ENCODE measurements at regions not wholly inside any gene's neighbourhood (a gene's known extent, or its start where the extent isn't known, plus 50 kb on each side); places are given as distances from the start of the nearest gene placed in this dataset.

- ChIA-PET POLR2A (no interaction called here), CTCF (no interaction called here)
- WGBS (ENCODE audit: low lambda C conversion rate): 19% methylated on average over 3 of the region's 3 CpGs
- no peaks in the 10 kb centered on the region for H3K4me1 ChIP-seq (ENCODE audit: control insufficient read depth in 1 of 2, insufficient read depth in 2 of 2, low read depth in 1 of 2, low read length in 1 of 2)
- H3K27me3 ChIP-seq (ENCODE audit: insufficient read depth): no peaks in the 10 kb centered on the region
- no peaks in the 10 kb centered on the region for H3K36me3 ChIP-seq (replicated peaks in 1 of 2; ENCODE audit: control insufficient read depth in 1 of 2, insufficient read depth in 2 of 2, low read length in 1 of 2)
- no peak overlapping the region for H3K27ac ChIP-seq (ENCODE audit: low read depth in 2 of 2, low read length in 1 of 2)
- H3K9me3 ChIP-seq: no peaks in the 10 kb centered on the region
- no peaks in the 10 kb centered on the region for H3K79me2 ChIP-seq (ENCODE audit: insufficient read depth)
- TF ChIP-seq EZH2phosphoT487 (IDR thresholded peaks at IDR 0.05; ENCODE audit: borderline replicate concordance, low read depth) (no peak), GABPA (IDR thresholded peaks at IDR 0.05; ENCODE audit: low read depth) (no peak), NFIC (IDR thresholded peaks at IDR 0.05; ENCODE audit: borderline replicate concordance) (no peak), ZBTB33 (IDR thresholded peaks at IDR 0.05; ENCODE audit: borderline replicate concordance, low read depth) (no peak), ELF1 (IDR thresholded peaks at IDR 0.05) (no peak), REST (IDR thresholded peaks at IDR 0.05; ENCODE audit: low read depth, low read length) (no peak), SMC3 (IDR thresholded peaks at IDR 0.05; ENCODE audit: low read depth, low read length) (no peak), FOXM1 (IDR thresholded peaks at IDR 0.05; ENCODE audit: low read depth) (no peak), RCOR1 (IDR thresholded peaks at IDR 0.05; ENCODE audit: low read length) (no peak)
- H2AFZ ChIP-seq (ENCODE audit: low read depth): no peak overlapping the region
- DNase-seq: no peak
- H3F3A ChIP-seq (replicated peaks; ENCODE audit: insufficient read depth): no peaks in the 10 kb centered on the region
- no peak overlapping the region for H3K9ac ChIP-seq
- no peak overlapping the region for H3K4me3 ChIP-seq (ENCODE audit: low read depth in 2 of 2, low read length in 1 of 2)
- no peaks in the 10 kb centered on the region for H4K20me1 ChIP-seq (ENCODE audit: insufficient read depth)
- no peaks in the 10 kb centered on the region for H3K9me2 ChIP-seq
- no peak overlapping the region for H3K4me2 ChIP-seq
These were observed 56.2 kb upstream of the A1CF start for GRCh38 chr10:50941629-50942028.

DNA sequence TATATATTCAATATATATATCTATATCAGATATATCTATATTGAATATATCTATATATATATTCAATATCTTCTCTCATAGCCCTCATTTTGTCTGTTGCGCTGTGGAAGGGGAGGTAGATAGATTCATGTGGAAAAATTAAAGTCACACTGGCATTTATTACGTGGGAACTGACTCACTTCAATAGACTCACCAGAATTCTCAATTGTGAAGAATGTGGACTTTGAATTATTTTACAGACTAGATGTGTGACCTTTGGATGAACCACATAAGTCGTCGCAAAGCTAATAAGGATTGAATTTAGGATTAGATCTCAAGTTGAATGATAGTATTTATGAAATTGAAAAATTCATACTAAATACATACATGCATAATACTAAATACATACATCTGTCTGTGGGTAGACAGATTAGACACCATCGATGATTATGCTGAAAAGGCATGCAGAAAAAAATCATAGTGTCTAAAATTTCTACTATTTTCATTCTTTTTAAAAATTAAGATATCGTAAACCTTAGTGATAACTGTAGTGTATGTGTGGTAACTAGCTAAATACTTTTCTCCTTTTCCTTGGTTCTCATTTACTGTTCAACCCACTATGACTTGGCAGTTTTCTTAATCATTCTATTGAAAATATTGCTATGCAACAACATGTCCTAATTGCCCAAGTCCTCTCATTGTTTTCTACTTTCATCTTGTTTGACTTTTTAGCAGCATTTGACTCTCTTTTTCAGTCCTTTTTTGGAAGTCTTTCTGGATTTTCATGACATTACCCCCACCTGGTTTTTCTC, 61.8 kb upstream of the A1CF start:
- Histone ChIP-seq H2AFZ (ENCODE audit: low read depth) (no peak overlapping the region), H3K4me2 (no peak overlapping the region), H3K27ac (ENCODE audit: low read depth in 2 of 2, low read length in 1 of 2) (no peak overlapping the region), H3K4me1 (ENCODE audit: control insufficient read depth in 1 of 2, insufficient read depth in 2 of 2, low read depth in 1 of 2, low read length in 1 of 2) (no peaks in the 10 kb centered on the region), H3K27me3 (ENCODE audit: insufficient read depth) (no peaks in the 10 kb centered on the region), H3F3A (replicated peaks; ENCODE audit: insufficient read depth) (no peaks in the 10 kb centered on the region), H3K9me3 (no peaks in the 10 kb centered on the region), H3K4me3 (ENCODE audit: low read depth in 2 of 2, low read length in 1 of 2) (no peak overlapping the region), H3K36me3 (replicated peaks in 1 of 2; ENCODE audit: control insufficient read depth in 1 of 2, insufficient read depth in 2 of 2, low read length in 1 of 2) (no peaks in the 10 kb centered on the region), H3K9me2 (no peaks in the 10 kb centered on the region), H4K20me1 (ENCODE audit: insufficient read depth) (no peaks in the 10 kb centered on the region), H3K9ac (no peak overlapping the region), H3K79me2 (ENCODE audit: insufficient read depth) (no peaks in the 10 kb centered on the region)
- WGBS (ENCODE audit: low lambda C conversion rate): 35% methylated on average over 6 of the region's 6 CpGs
- no peak for DNase-seq
- POLR2A ChIA-PET: no interaction called here
- CTCF ChIA-PET: interaction anchor here (1.4 kb wide), 1 partner anchor 9 kb away, joined by 3 read pairs; no protein-coding TSS in a partner anchor
- TF ChIP-seq RFX5 (IDR thresholded peaks at IDR 0.05; ENCODE audit: low read length): no peak
- TF ChIP-seq FOXJ3 (CRISPR knock-in tag; IDR thresholded peaks at IDR 0.05): no peak
- TF ChIP-seq ZBTB33 (IDR thresholded peaks at IDR 0.05; ENCODE audit: borderline replicate concordance, low read depth): no peak
- no peak for TF ChIP-seq SIN3A (IDR thresholded peaks at IDR 0.05; ENCODE audit: borderline replicate concordance, low read depth, low read length)
- no peak for TF ChIP-seq ELF1 (IDR thresholded peaks at IDR 0.05)
- TF ChIP-seq REST (IDR thresholded peaks at IDR 0.05; ENCODE audit: low read depth, low read length): no peak

All from SK-N-SH (cell line).